ENCODE measurements at regions not wholly inside any gene's neighbourhood (a gene's known extent, or its start where the extent isn't known, plus 50 kb on each side); places are given as distances from the start of the nearest gene placed in this dataset.

GRCh38 chrX:131944936-131945902 is 77.9 kb upstream of the STK26 start:
- Histone ChIP-seq H3K4me3 (no peak overlapping the region), H3K4me1 (no peaks in the 10 kb centered on the region), H3K36me3 (ENCODE audit: insufficient read depth in 1 of 2, low read depth in 1 of 2) (no peaks in the 10 kb centered on the region), H3K9me3 (no peaks in the 10 kb centered on the region), H3K27me3 (ENCODE audit: insufficient read depth in 3 of 3, low read length in 2 of 3) (peaks cover 0 to 26% (median 0%) of the 10 kb centered on the region in 3 donors), H3K27ac (no peak overlapping the region)
- intact Hi-C loops (cut with DNase I) = no loop called here
- ATAC-seq (no peak), DNase-seq (no peak)
- TF ChIP-seq, protein P1, sequence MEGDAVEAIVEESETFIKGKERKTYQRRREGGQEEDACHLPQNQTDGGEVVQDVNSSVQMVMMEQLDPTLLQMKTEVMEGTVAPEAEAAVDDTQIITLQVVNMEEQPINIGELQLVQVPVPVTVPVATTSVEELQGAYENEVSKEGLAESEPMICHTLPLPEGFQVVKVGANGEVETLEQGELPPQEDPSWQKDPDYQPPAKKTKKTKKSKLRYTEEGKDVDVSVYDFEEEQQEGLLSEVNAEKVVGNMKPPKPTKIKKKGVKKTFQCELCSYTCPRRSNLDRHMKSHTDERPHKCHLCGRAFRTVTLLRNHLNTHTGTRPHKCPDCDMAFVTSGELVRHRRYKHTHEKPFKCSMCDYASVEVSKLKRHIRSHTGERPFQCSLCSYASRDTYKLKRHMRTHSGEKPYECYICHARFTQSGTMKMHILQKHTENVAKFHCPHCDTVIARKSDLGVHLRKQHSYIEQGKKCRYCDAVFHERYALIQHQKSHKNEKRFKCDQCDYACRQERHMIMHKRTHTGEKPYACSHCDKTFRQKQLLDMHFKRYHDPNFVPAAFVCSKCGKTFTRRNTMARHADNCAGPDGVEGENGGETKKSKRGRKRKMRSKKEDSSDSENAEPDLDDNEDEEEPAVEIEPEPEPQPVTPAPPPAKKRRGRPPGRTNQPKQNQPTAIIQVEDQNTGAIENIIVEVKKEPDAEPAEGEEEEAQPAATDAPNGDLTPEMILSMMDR (IDR thresholded peaks at IDR 0.05) = no peak
- 59 to 77% (median 76%) methylated on average over 7 of the region's 7 CpGs for WGBS, 3 donors

DNA sequence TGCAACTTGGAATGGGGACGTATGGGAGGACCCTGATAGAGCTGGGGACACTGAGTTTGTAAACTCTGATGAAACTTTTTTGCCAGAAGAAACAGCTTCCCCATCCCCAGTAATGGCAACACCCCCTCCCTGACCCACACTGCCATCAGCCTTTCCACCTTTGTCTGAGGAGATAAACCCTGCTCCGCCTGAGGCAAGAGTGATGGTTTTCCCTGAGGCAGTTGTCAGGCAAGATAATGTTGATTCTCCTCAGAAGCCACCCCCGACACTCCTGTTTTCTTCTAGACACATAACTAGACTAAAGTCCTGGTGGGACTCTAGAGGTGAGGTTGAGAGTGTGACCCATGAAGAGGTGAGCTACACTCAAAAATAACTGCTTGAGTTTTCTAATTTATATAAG is 71.9 kb upstream of the STK26 start:
- no peak overlapping the region for H3K4me3 ChIP-seq
- TF ChIP-seq, protein P1 (IDR thresholded peaks at IDR 0.05) = no peak
- ATAC-seq = no peak
- DNase-seq = no peak
- H3K4me1 ChIP-seq = no peaks in the 10 kb centered on the region
- H3K27me3 ChIP-seq (ENCODE audit: insufficient read depth in 3 of 3, low read length in 2 of 3) = peaks cover 0 to 6% (median 0%) of the 10 kb centered on the region in 3 donors
- intact Hi-C loops (cut with DNase I) = no loop called here
- WGBS, 3 donors = 71 to 90% (median 88%) methylated on average over 3 of the region's 3 CpGs
- no peaks in the 10 kb centered on the region for H3K9me3 ChIP-seq
- H3K27ac ChIP-seq = no peak overlapping the region
- no peaks in the 10 kb centered on the region for H3K36me3 ChIP-seq (ENCODE audit: insufficient read depth in 1 of 2, low read depth in 1 of 2)

GRCh38 chrX:131955099-131955777 is 67.9 kb upstream of the STK26 start:
- DNase-seq = no peak
- intact Hi-C loops (cut with DNase I) = no loop called here
- H3K27ac ChIP-seq = no peak overlapping the region
- ATAC-seq = no peak
- H3K4me1 ChIP-seq = no peaks in the 10 kb centered on the region
- no peaks in the 10 kb centered on the region for H3K27me3 ChIP-seq (ENCODE audit: insufficient read depth in 3 of 3, low read length in 2 of 3)
- no peaks in the 10 kb centered on the region for H3K9me3 ChIP-seq
- H3K36me3 ChIP-seq (ENCODE audit: insufficient read depth in 1 of 2, low read depth in 1 of 2) = no peaks in the 10 kb centered on the region
- TF ChIP-seq, protein P1 (IDR thresholded peaks at IDR 0.05) = no peak
- H3K4me3 ChIP-seq = no peak overlapping the region
- 53 to 84% (median 63%) methylated on average over 2 of the region's 2 CpGs for WGBS, 3 donors

DNA sequence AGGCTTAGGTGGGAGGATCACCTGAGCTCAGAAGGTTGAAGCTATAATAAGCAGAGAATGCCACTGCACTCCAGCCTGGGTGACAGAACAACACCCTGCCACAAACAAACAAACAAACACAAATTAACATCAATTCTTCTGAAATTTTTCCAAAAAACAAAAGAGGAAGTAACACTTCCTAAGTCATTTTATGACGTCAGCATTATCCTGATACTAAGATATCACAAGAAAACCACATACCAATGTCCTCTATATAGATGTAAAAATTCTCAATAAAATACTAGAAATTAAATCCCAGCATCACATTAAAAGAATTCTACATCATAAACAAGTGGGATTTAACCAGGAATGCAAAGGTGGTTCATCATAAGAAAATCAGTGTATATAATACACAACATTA is 64.4 kb upstream of the STK26 start:
- H3K4me1 ChIP-seq = no peaks in the 10 kb centered on the region
- no peak overlapping the region for H3K27ac ChIP-seq
- TF ChIP-seq, protein P1 (IDR thresholded peaks at IDR 0.05) = no peak
- H3K27me3 ChIP-seq (ENCODE audit: insufficient read depth in 3 of 3, low read length in 2 of 3) = no peaks in the 10 kb centered on the region
- WGBS, 3 donors = 36 to 88% (median 63%) methylated on average over 1 of the region's 1 CpG
- no peak for DNase-seq
- no peak overlapping the region for H3K4me3 ChIP-seq
- H3K9me3 ChIP-seq = no peaks in the 10 kb centered on the region
- intact Hi-C loops (cut with DNase I) = no loop called here
- no peak for ATAC-seq
- no peaks in the 10 kb centered on the region for H3K36me3 ChIP-seq (ENCODE audit: insufficient read depth in 1 of 2, low read depth in 1 of 2)
